ENCODE measurements at regions not wholly inside any gene's neighbourhood (a gene's known extent, or its start where the extent isn't known, plus 50 kb on each side); places are given as distances from the start of the nearest gene placed in this dataset.
"Not testable (repeated sequence)": the region's sequence is repeated elsewhere in the genome, so short reads cannot be mapped to it uniquely, and the experiment has no call there.

- no peaks in the 10 kb centered on the region for H3K27me3 Mint-ChIP-seq (ENCODE audit: low read depth)
- no peak overlapping the region for H3K4me3 Mint-ChIP-seq
- no peaks in the 10 kb centered on the region for H3K36me3 Mint-ChIP-seq (ENCODE audit: insufficient read depth)
- ATAC-seq (no peak), DNase-seq (no peak)
- H3K4me1 Mint-ChIP-seq (ENCODE audit: low read depth) = no peaks in the 10 kb centered on the region
- H3K9me3 Mint-ChIP-seq = no peaks in the 10 kb centered on the region
These were observed 261.9 kb downstream of the CBLL2 start for GRCh38 chrX:22534643-22535042.

GRCh38 chrX:22536746-22537304 lies 264.1 kb downstream of the CBLL2 start:
- H3K36me3 Mint-ChIP-seq (ENCODE audit: insufficient read depth) = no peaks in the 10 kb centered on the region
- ATAC-seq (no peak), DNase-seq (no peak)
- H3K9me3 Mint-ChIP-seq = peaks cover under 1% of the 10 kb centered on the region
- no peak overlapping the region for H3K4me3 Mint-ChIP-seq
- no peaks in the 10 kb centered on the region for H3K27me3 Mint-ChIP-seq (ENCODE audit: low read depth)
- H3K4me1 Mint-ChIP-seq (ENCODE audit: low read depth) = no peaks in the 10 kb centered on the region

- H3K36me3 Mint-ChIP-seq (ENCODE audit: insufficient read depth) = no peaks in the 10 kb centered on the region
- H3K4me3 Mint-ChIP-seq = no peak overlapping the region
- DNase-seq (no peak), ATAC-seq (no peak)
- H3K9me3 Mint-ChIP-seq = peaks cover 4% of the 10 kb centered on the region
- H3K4me1 Mint-ChIP-seq (ENCODE audit: low read depth) = no peaks in the 10 kb centered on the region
- H3K27me3 Mint-ChIP-seq (ENCODE audit: low read depth) = no peaks in the 10 kb centered on the region
These were observed 265.9 kb downstream of the CBLL2 start for GRCh38 chrX:22538580-22538979.

GRCh38 chrX:22541926-22542325 lies 269.2 kb downstream of the CBLL2 start:
- no peaks in the 10 kb centered on the region for H3K27me3 Mint-ChIP-seq (ENCODE audit: low read depth)
- no peaks in the 10 kb centered on the region for H3K4me1 Mint-ChIP-seq (ENCODE audit: low read depth)
- H3K9me3 Mint-ChIP-seq = peaks cover 4% of the 10 kb centered on the region
- DNase-seq = no peak
- no peak for ATAC-seq
- H3K4me3 Mint-ChIP-seq = no peak overlapping the region
- no peaks in the 10 kb centered on the region for H3K36me3 Mint-ChIP-seq (ENCODE audit: insufficient read depth)

- H3K9me3 Mint-ChIP-seq = peaks cover 4% of the 10 kb centered on the region
- no peak overlapping the region for H3K4me3 Mint-ChIP-seq
- no peaks in the 10 kb centered on the region for H3K4me1 Mint-ChIP-seq (ENCODE audit: low read depth)
- H3K36me3 Mint-ChIP-seq (ENCODE audit: insufficient read depth) = no peaks in the 10 kb centered on the region
- DNase-seq (no peak), ATAC-seq (no peak)
- H3K27me3 Mint-ChIP-seq (ENCODE audit: low read depth) = no peaks in the 10 kb centered on the region
These were observed 269.9 kb downstream of the CBLL2 start for GRCh38 chrX:22542641-22543040.

GRCh38 chrX:22559506-22559905 lies 286.8 kb downstream of the CBLL2 start:
- H3K36me3 Mint-ChIP-seq (ENCODE audit: insufficient read depth) = no peaks in the 10 kb centered on the region

GRCh38 chrX:22575161-22575845 lies 302.6 kb downstream of the CBLL2 start:
- Mint-ChIP-seq H3K9me3 (no peaks in the 10 kb centered on the region), H3K27me3 (ENCODE audit: low read depth) (no peaks in the 10 kb centered on the region), H3K36me3 (ENCODE audit: insufficient read depth) (no peaks in the 10 kb centered on the region), H3K4me1 (ENCODE audit: low read depth) (no peaks in the 10 kb centered on the region), H3K4me3 (no peak overlapping the region)
- no peak for DNase-seq
- ATAC-seq = no peak

More at GRCh38 chrX:22559506-22559905, 286.8 kb downstream of the CBLL2 start:
- ATAC-seq (no peak), DNase-seq (no peak)
- Mint-ChIP-seq H3K4me3 (no peak overlapping the region), H3K4me1 (ENCODE audit: low read depth) (no peaks in the 10 kb centered on the region), H3K9me3 (no peaks in the 10 kb centered on the region), H3K27me3 (ENCODE audit: low read depth) (no peaks in the 10 kb centered on the region)

GRCh38 chrX:22577181-22577580 lies 304.5 kb downstream of the CBLL2 start:
- Mint-ChIP-seq H3K27me3 (ENCODE audit: low read depth) (no peaks in the 10 kb centered on the region), H3K4me3 (no peak overlapping the region), H3K4me1 (ENCODE audit: low read depth) (no peaks in the 10 kb centered on the region), H3K36me3 (ENCODE audit: insufficient read depth) (no peaks in the 10 kb centered on the region), H3K9me3 (no peaks in the 10 kb centered on the region)
- ATAC-seq (no peak), DNase-seq (no peak)

GRCh38 chrX:22585831-22586230 lies 313.1 kb downstream of the CBLL2 start:
- Mint-ChIP-seq H3K27me3 (ENCODE audit: low read depth) (no peaks in the 10 kb centered on the region), H3K9me3 (no peaks in the 10 kb centered on the region), H3K36me3 (ENCODE audit: insufficient read depth) (no peaks in the 10 kb centered on the region), H3K4me1 (ENCODE audit: low read depth) (no peaks in the 10 kb centered on the region), H3K4me3 (no peak overlapping the region)
- DNase-seq (no peak), ATAC-seq (no peak)

- no peaks in the 10 kb centered on the region for H3K9me3 Mint-ChIP-seq
- H3K4me3 Mint-ChIP-seq = no peak overlapping the region
- no peaks in the 10 kb centered on the region for H3K4me1 Mint-ChIP-seq (ENCODE audit: low read depth)
- no peaks in the 10 kb centered on the region for H3K27me3 Mint-ChIP-seq (ENCODE audit: low read depth)
- H3K36me3 Mint-ChIP-seq (ENCODE audit: insufficient read depth) = no peaks in the 10 kb centered on the region
- DNase-seq (no peak), ATAC-seq (no peak)
These were observed 317.1 kb downstream of the CBLL2 start for GRCh38 chrX:22589845-22590244.

GRCh38 chrX:22594766-22595165 lies 322.1 kb downstream of the CBLL2 start:
- no peak overlapping the region for H3K4me3 Mint-ChIP-seq
- H3K36me3 Mint-ChIP-seq (ENCODE audit: insufficient read depth) = no peaks in the 10 kb centered on the region
- H3K9me3 Mint-ChIP-seq = no peaks in the 10 kb centered on the region
- no peak for ATAC-seq
- H3K4me1 Mint-ChIP-seq (ENCODE audit: low read depth) = no peaks in the 10 kb centered on the region
- DNase-seq = no peak
- no peaks in the 10 kb centered on the region for H3K27me3 Mint-ChIP-seq (ENCODE audit: low read depth)

- no peak for DNase-seq
- no peaks in the 10 kb centered on the region for H3K9me3 Mint-ChIP-seq
- H3K36me3 Mint-ChIP-seq (ENCODE audit: insufficient read depth) = no peaks in the 10 kb centered on the region
- H3K4me1 Mint-ChIP-seq (ENCODE audit: low read depth) = no peaks in the 10 kb centered on the region
- no peak for ATAC-seq
- H3K4me3 Mint-ChIP-seq = no peak overlapping the region
- peaks cover 2% of the 10 kb centered on the region for H3K27me3 Mint-ChIP-seq (ENCODE audit: low read depth)
These were observed 330.3 kb downstream of the CBLL2 start for GRCh38 chrX:22603060-22603459.

- not testable (repeated sequence) for ATAC-seq; H3K27me3 Mint-ChIP-seq (ENCODE audit: low read depth); H3K4me1 Mint-ChIP-seq (ENCODE audit: low read depth); DNase-seq; H3K4me3 Mint-ChIP-seq; H3K9me3 Mint-ChIP-seq; H3K36me3 Mint-ChIP-seq (ENCODE audit: insufficient read depth)
These were observed 336.7 kb downstream of the CBLL2 start for GRCh38 chrX:22609452-22609851.

- no peaks in the 10 kb centered on the region for H3K36me3 Mint-ChIP-seq (ENCODE audit: insufficient read depth)
- ATAC-seq (no peak), DNase-seq (no peak)
- no peaks in the 10 kb centered on the region for H3K27me3 Mint-ChIP-seq (ENCODE audit: low read depth)
- no peak overlapping the region for H3K4me3 Mint-ChIP-seq
- peaks cover 6% of the 10 kb centered on the region for H3K9me3 Mint-ChIP-seq
- H3K4me1 Mint-ChIP-seq (ENCODE audit: low read depth) = no peaks in the 10 kb centered on the region
These were observed 344.2 kb downstream of the CBLL2 start for GRCh38 chrX:22616867-22617266.

- no peak overlapping the region for H3K4me3 Mint-ChIP-seq
These were observed 354.9 kb downstream of the CBLL2 start for GRCh38 chrX:22627576-22627975.

More at GRCh38 chrX:22627576-22627975, 354.9 kb downstream of the CBLL2 start:
- H3K36me3 Mint-ChIP-seq (ENCODE audit: insufficient read depth) = no peaks in the 10 kb centered on the region
- DNase-seq (no peak), ATAC-seq (no peak)
- H3K9me3 Mint-ChIP-seq = no peaks in the 10 kb centered on the region
- no peaks in the 10 kb centered on the region for H3K27me3 Mint-ChIP-seq (ENCODE audit: low read depth)
- no peaks in the 10 kb centered on the region for H3K4me1 Mint-ChIP-seq (ENCODE audit: low read depth)
